OCI-LY1 (cell line): ENCODE measurements at regions not wholly inside any gene's neighbourhood (a gene's known extent, or its start where the extent isn't known, plus 50 kb on each side); places are given as distances from the start of the nearest gene placed in this dataset.

Experiments
- H2AFZ ChIP-seq: fragments of 200-600 bp; sonication (generic), shearing (Covaris generic); 2 replicates; pipeline ENCODE4 v1.6.0; 2014; ENCODE audit warnings: antibody characterized with exemption, mild to moderate bottlenecking, low read length
- H3F3A ChIP-seq: fragments of 200-600 bp; sonication (generic), shearing (Covaris generic); 2 replicates; pipeline ENCODE4 v1.6.0; 2014; ENCODE audit warnings: mild to moderate bottlenecking, antibody characterized with exemption, low read length, moderate library complexity; ENCODE audit not compliant: insufficient read depth
- H3K27ac ChIP-seq: fragments of 200-600 bp; sonication (generic); 2 replicates; pipeline ENCODE4 v1.5.1; 2014; ENCODE audit warnings: low read length, mixed run types, mild to moderate bottlenecking, low read depth; ENCODE audit not compliant: poor library complexity, severe bottlenecking
- H3K27me3 ChIP-seq: fragments of 200-600 bp; sonication (generic); 2 replicates; pipeline ENCODE4 v1.6.0; 2014; ENCODE audit warnings: antibody characterized with exemption, mild to moderate bottlenecking, low read length, moderate library complexity; ENCODE audit not compliant: insufficient read depth
- H3K36me3 ChIP-seq: fragments of 200-600 bp; sonication (generic); 2 replicates; pipeline ENCODE4 v1.6.1; 2014; ENCODE audit warnings: mild to moderate bottlenecking, antibody characterized with exemption, low read length, moderate library complexity, mixed read lengths; ENCODE audit not compliant: insufficient read depth
- H3K4me1 ChIP-seq: fragments of 200-600 bp; sonication (generic); 2 replicates; pipeline ENCODE4 v1.5.1; 2014; ENCODE audit warnings: mild to moderate bottlenecking, low read length, moderate library complexity; ENCODE audit not compliant: insufficient read depth, severe bottlenecking
- H3K4me2 ChIP-seq: fragments of 200-600 bp; sonication (generic), shearing (Covaris generic); 2 replicates; pipeline ENCODE4 v1.6.1; 2014; ENCODE audit warnings: low read length
- H3K4me3 ChIP-seq: fragments of 200-600 bp; sonication (generic); 2 replicates; pipeline ENCODE4 v1.5.1; 2014; ENCODE audit warnings: low read length, low read depth, mild to moderate bottlenecking, mixed read lengths; ENCODE audit not compliant: poor library complexity, severe bottlenecking
- H3K79me2 ChIP-seq: fragments of 200-600 bp; shearing (Covaris generic); 2 replicates; pipeline ENCODE4 v1.6.1; 2016; ENCODE audit warnings: mixed run types, low read length, mixed read lengths; ENCODE audit not compliant: insufficient read depth
- H3K9ac ChIP-seq: fragments of 200-600 bp; sonication (generic), shearing (Covaris generic); 2 replicates; pipeline ENCODE4 v1.6.1; 2014; ENCODE audit warnings: mild to moderate bottlenecking, low read length, mixed read lengths
- H3K9me2 ChIP-seq: fragments of 200-600 bp; sonication (generic), shearing (Covaris generic); 2 replicates; pipeline ENCODE4 v1.6.1; 2014; ENCODE audit warnings: low read depth, mild to moderate bottlenecking, low read length, mixed read lengths
- H3K9me3 ChIP-seq: fragments of 200-600 bp; shearing (Covaris generic); 2 replicates; pipeline ENCODE4 v1.6.1; 2014; ENCODE audit warnings: low read length, mixed read lengths
- H4K20me1 ChIP-seq: fragments of 200-600 bp; sonication (generic), shearing (Covaris generic); 2 replicates; pipeline ENCODE4 v1.6.0; 2016; ENCODE audit warnings: mild to moderate bottlenecking, low read length; ENCODE audit not compliant: insufficient read depth
- CTCF ChIP-seq: fragments of 200-600 bp; sonication (generic), shearing (Covaris generic); IDR thresholded peaks from 2 replicates; pipeline ENCODE4 v1.5.1; 2017; ENCODE audit warnings: mild to moderate bottlenecking, antibody characterized with exemption, low read length, moderate library complexity, mixed read lengths
- EZH2 ChIP-seq: fragments of 200-600 bp; sonication (generic), shearing (Covaris generic); IDR thresholded peaks from 2 replicates; pipeline ENCODE4 v1.8.0; 2017; ENCODE audit warnings: borderline replicate concordance, mixed run types, mild to moderate bottlenecking, antibody characterized with exemption, low read length, moderate library complexity, mixed read lengths

- Histone ChIP-seq H3K27ac (no peak overlapping the region), H3K9me3 (no peaks in the 10 kb centered on the region), H4K20me1 (no peaks in the 10 kb centered on the region), H3K4me1 (no peaks in the 10 kb centered on the region), H2AFZ (no peak overlapping the region), H3K4me2 (no peak overlapping the region), H3K4me3 (no peak overlapping the region), H3K36me3 (no peaks in the 10 kb centered on the region), H3K79me2 (no peaks in the 10 kb centered on the region), H3F3A (no peaks in the 10 kb centered on the region), H3K9me2 (no peaks in the 10 kb centered on the region), H3K27me3 (no peaks in the 10 kb centered on the region), H3K9ac (no peak overlapping the region)
- TF ChIP-seq CTCF (no peak), EZH2 (no peak)
Observed at GRCh38 chr10:61052469-61053205, 108.7 kb upstream of the RHOBTB1 start.

DNA sequence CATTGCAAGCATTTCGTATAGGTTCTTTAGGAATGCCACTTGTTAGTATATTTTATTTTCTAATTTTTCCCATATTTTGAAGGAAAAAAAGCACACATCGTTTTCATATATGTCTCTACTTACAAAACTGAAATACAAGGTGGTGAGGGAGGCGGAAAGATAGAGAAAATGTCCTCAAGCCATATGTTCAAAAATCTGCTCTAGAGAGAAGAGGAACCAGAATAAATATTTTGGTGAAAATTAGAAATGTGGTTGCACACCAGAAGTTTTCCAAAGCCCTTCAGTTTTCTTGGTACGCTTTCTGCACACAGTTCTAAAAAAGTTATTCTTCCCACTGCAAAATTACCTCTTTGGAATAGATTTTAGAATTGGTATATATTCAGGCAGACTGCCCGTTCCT lies 107.4 kb upstream of the RHOBTB1 start:
- no peaks in the 10 kb centered on the region for H4K20me1 ChIP-seq

GRCh38 chr10:61050120-61050745 lies 106.2 kb upstream of the RHOBTB1 start:
- Histone ChIP-seq H3F3A (no peaks in the 10 kb centered on the region), H3K4me2 (no peak overlapping the region), H3K9me3 (no peaks in the 10 kb centered on the region), H4K20me1 (no peaks in the 10 kb centered on the region), H2AFZ (no peak overlapping the region), H3K4me1 (no peaks in the 10 kb centered on the region), H3K27me3 (no peaks in the 10 kb centered on the region), H3K79me2 (no peaks in the 10 kb centered on the region), H3K9me2 (no peaks in the 10 kb centered on the region), H3K9ac (no peak overlapping the region), H3K27ac (no peak overlapping the region), H3K4me3 (no peak overlapping the region), H3K36me3 (no peaks in the 10 kb centered on the region)
- TF ChIP-seq EZH2 (no peak), CTCF (no peak)

More for the DNA sequence above, 107.4 kb upstream of the RHOBTB1 start:
- Histone ChIP-seq H3K9ac (no peak overlapping the region), H3K4me2 (no peak overlapping the region), H3K9me2 (no peaks in the 10 kb centered on the region), H3K36me3 (no peaks in the 10 kb centered on the region), H3K79me2 (no peaks in the 10 kb centered on the region), H3K4me1 (no peaks in the 10 kb centered on the region), H3F3A (no peaks in the 10 kb centered on the region), H3K27ac (no peak overlapping the region), H3K9me3 (no peaks in the 10 kb centered on the region), H3K27me3 (no peaks in the 10 kb centered on the region), H3K4me3 (no peak overlapping the region), H2AFZ (no peak overlapping the region)
- TF ChIP-seq CTCF (no peak), EZH2 (no peak)
